Activated naive CD8-positive, alpha-beta T cell treated with anti-CD3 and anti-CD28 coated beads, Interleukin-2, amount 50 U/mL, for 16 hours (primary cell): ENCODE measurements at regions not wholly inside any gene's neighbourhood (a gene's known extent, or its start where the extent isn't known, plus 50 kb on each side); places are given as distances from the start of the nearest gene placed in this dataset.

Experiments used
- DNase-seq: peaks from one replicate; pipeline ENCODE4 v3.0.0-alpha.2; 2020; ENCODE audit warnings: low read depth, low spot score

GRCh38 chr2:63780518-63781155 is 61.1 kb upstream of the UGP2 start:
- DNase-seq, result no peak

- DNase-seq, result no peak
Observed at GRCh38 chr2:63784461-63784860, 57.2 kb upstream of the UGP2 start.

GRCh38 chr2:63785096-63785495 is 56.6 kb upstream of the UGP2 start:
- no peak for DNase-seq

GRCh38 chr2:63786471-63786870 is 55.2 kb upstream of the UGP2 start:
- no peak for DNase-seq

GRCh38 chr2:63788071-63788470 is 53.6 kb upstream of the UGP2 start:
- no peak for DNase-seq

- no peak for DNase-seq
Observed at GRCh38 chr2:63789338-63790020, 52.2 kb upstream of the UGP2 start.

- DNase-seq, result no peak
Observed at GRCh38 chr2:63790491-63790890, 51.2 kb upstream of the UGP2 start.

GRCh38 chr2:63790906-63791305 is 50.8 kb upstream of the UGP2 start:
- DNase-seq, result no peak

GRCh38 chr2:63791387-63791786 is 50.3 kb upstream of the UGP2 start:
- no peak for DNase-seq
